Activated CD4-positive, alpha-beta T cell treated with anti-CD3 and anti-CD28 coated beads for 36 hours (primary cell): ENCODE measurements at regions not wholly inside any gene's neighbourhood (a gene's known extent, or its start where the extent isn't known, plus 50 kb on each side); places are given as distances from the start of the nearest gene placed in this dataset.

Experiments
- ATAC-seq: fragments of 200-7000 bp; cut with Tn5 transposase; one replicate; pipeline ENCODE4 v1.10.0; 2021; ENCODE audit warnings: mild to moderate bottlenecking, moderate library complexity
- CTCF ChIA-PET: fragments of 350-600 bp; sonication (Branson Sonifier 250); formaldehyde crosslinking; loops from one replicate; lab custom pipeline; 2021; ENCODE audit warnings: antibody characterized with exemption; lab: Charles Lee
- POLR2A ChIA-PET: fragments of 350-600 bp; sonication (Branson Sonifier 250); formaldehyde crosslinking; loops from one replicate; lab custom pipeline; 2021; ENCODE audit warnings: antibody characterized with exemption, inconsistent platforms; lab: Charles Lee
- DNase-seq: peaks from one replicate; pipeline ENCODE4 v3.0.0-alpha.2; 2020
- H3K27ac Mint-ChIP-seq: one replicate; pipeline ENCODE4 v1.8.0; 2021; ENCODE audit warnings: mixed read lengths
- H3K27me3 Mint-ChIP-seq: one replicate; pipeline ENCODE4 v1.8.0; 2021; ENCODE audit warnings: mixed read lengths
- H3K36me3 Mint-ChIP-seq: one replicate; pipeline ENCODE4 v1.8.0; 2021; ENCODE audit warnings: low read depth, mixed read lengths
- H3K4me1 Mint-ChIP-seq: one replicate; pipeline ENCODE4 v1.8.0; 2021; ENCODE audit warnings: mixed read lengths
- H3K4me3 Mint-ChIP-seq: one replicate; pipeline ENCODE4 v1.8.0; 2021; ENCODE audit warnings: mild to moderate bottlenecking, moderate library complexity, mixed read lengths
- H3K9me3 Mint-ChIP-seq: one replicate; pipeline ENCODE4 v1.8.0; 2021; ENCODE audit warnings: low read depth, mixed read lengths
- intact Hi-C, 2 experiments: fragments of 100-400 bp; cut with DNase I in 1 of 2; cut with micrococcal nuclease in 1 of 2; formaldehyde crosslinking; loops; one replicate each; pipeline versions ENCODE4 v1.14.2 to v1.15.1; 2022 to 2024; cut with DNase I, micrococcal nuclease

DNA sequence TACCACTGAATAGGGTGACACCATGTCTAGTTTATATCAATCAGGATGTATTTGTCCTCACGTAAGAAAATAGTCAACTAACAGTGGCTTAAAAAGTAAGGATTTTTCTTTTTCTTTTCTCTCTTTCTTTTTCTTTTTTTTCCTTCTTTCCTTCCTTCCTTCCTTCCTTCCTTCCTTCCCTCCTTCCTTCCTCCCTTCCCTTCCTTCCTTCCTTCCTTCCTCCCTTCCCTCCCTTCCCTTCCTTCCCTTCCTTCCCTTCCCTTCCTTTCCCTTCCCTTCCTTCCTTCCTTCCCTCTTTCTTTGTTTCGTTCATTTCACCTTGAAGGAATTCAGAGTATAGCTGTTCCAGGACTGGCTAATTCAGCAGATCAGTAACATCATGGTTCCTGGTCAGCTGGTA lies 83.2 kb downstream of the SOX4 start:
- Mint-ChIP-seq H3K27ac (no peak overlapping the region), H3K27me3 (peaks cover 8% of the 10 kb centered on the region), H3K4me3 (no peak overlapping the region), H3K9me3 (no peaks in the 10 kb centered on the region), H3K4me1 (no peaks in the 10 kb centered on the region), H3K36me3 (no peaks in the 10 kb centered on the region)
- ChIA-PET CTCF (no interaction called here), POLR2A (no interaction called here)
- ATAC-seq (no peak), DNase-seq (no peak)
- intact Hi-C loops = no loop called here

DNA sequence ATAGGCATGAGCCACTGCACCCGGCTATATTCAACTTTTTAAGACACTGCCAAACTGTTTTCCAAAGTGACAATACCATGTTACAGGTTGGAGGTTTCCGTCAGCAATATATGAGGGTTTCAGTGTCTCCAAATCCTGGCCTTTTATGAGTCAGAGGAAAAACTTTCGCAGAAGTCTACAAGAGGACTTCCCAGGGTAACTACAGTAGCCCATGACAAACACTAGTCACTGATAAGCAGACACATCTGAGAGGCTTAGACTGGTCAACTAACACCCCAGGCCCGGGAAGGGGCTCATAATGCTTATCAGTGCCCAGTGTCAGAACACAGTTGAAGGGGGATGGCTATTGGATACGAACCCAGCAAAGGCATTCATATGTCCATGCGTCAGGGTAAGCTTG lies 85.4 kb downstream of the SOX4 start:
- H3K9me3 Mint-ChIP-seq = no peaks in the 10 kb centered on the region
- no peaks in the 10 kb centered on the region for H3K27me3 Mint-ChIP-seq
- ChIA-PET CTCF (interaction anchor here (0.6 kb wide), 1 partner anchor 685 kb away, joined by 3 read pairs; no protein-coding TSS in a partner anchor), POLR2A (interaction anchor here (0.6 kb wide), 1 partner anchor 230 kb away, joined by 3 read pairs; no protein-coding TSS in a partner anchor)
- H3K4me3 Mint-ChIP-seq = no peak overlapping the region
- intact Hi-C loops = no loop called here
- H3K27ac Mint-ChIP-seq = no peak overlapping the region
- no peak for DNase-seq
- H3K4me1 Mint-ChIP-seq = no peaks in the 10 kb centered on the region
- H3K36me3 Mint-ChIP-seq = no peaks in the 10 kb centered on the region
- no peak for ATAC-seq

DNA sequence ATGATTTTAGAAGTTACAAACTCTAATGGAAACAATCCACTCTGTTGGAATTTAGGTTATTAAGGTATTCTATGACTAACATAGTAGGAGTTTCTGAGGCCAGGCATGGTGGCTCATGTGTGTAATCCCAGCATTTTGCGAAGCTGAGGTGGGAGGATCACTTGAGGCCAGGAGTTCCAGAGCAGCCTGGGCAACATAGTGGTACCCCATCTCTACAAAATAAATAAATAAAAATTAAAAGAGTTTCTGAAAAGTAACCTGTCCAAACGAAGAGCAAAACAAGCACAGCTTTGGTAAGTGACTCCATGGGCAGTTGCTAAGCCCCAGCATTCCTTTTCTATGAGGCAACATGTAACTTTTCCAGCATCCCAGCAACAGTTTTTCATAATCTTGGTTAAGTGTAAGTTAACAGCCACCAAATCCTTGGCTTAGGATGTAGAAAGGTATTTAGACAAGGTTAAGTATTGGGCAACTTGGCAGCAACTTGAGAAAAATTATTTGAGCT lies 86.3 kb downstream of the SOX4 start:
- no peaks in the 10 kb centered on the region for H3K9me3 Mint-ChIP-seq
- ATAC-seq (no peak), DNase-seq (no peak)
- no peaks in the 10 kb centered on the region for H3K4me1 Mint-ChIP-seq
- intact Hi-C loops = no loop called here
- no peaks in the 10 kb centered on the region for H3K36me3 Mint-ChIP-seq
- ChIA-PET CTCF (interaction anchor here (0.5 kb wide), 1 partner anchor 220 kb away, joined by 3 read pairs; no protein-coding TSS in a partner anchor), POLR2A (interaction anchor here (0.5 kb wide), 1 partner anchor 657 kb away, joined by 3 read pairs; no protein-coding TSS in a partner anchor)
- no peak overlapping the region for H3K4me3 Mint-ChIP-seq
- no peaks in the 10 kb centered on the region for H3K27me3 Mint-ChIP-seq
- H3K27ac Mint-ChIP-seq = no peak overlapping the region

DNA sequence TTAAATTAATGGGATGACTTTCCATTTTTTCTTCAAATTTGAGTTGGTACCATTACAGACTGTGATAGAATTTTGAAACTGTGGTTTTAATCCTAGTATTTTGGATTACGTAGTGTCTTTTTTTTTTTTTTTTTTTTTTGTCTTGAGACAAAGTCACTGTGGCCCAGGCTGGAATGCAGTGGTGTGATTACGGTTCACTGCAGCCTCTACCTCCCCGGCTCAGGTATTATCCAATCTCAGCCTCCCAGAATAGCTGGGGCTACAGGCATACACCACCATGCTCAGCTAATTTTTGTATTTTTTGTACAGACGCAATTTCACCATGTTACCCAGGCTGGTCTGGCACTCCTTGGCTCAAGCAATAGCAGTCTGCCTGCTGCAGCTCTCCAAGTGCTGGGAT lies 87.1 kb downstream of the SOX4 start:
- DNase-seq (no peak), ATAC-seq (no peak)
- intact Hi-C loops = no loop called here
- H3K4me3 Mint-ChIP-seq = no peak overlapping the region
- H3K36me3 Mint-ChIP-seq = no peaks in the 10 kb centered on the region
- no peaks in the 10 kb centered on the region for H3K9me3 Mint-ChIP-seq
- CTCF ChIA-PET = no interaction called here
- no peaks in the 10 kb centered on the region for H3K27me3 Mint-ChIP-seq
- POLR2A ChIA-PET = no interaction called here
- H3K27ac Mint-ChIP-seq = no peak overlapping the region
- no peaks in the 10 kb centered on the region for H3K4me1 Mint-ChIP-seq

DNA sequence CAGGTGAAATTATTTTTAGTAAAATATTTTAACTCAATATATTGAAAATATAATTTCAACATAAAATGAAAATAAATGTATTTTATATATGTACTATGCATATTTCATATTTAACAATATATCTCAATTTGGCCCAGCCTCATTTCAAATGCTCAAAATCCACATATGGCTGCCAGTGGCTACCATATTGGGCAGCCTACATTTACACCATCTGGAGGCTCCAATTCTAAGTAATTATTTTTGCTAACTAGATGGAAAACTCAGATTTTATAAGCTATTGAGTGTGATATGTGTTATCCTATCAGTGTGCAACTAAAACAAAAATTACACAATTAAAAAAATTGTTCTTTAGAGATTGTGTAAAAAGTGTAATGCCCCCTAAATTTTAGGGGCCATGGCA lies 96.9 kb downstream of the SOX4 start:
- Mint-ChIP-seq H3K27ac (no peak overlapping the region), H3K9me3 (no peaks in the 10 kb centered on the region), H3K4me1 (no peaks in the 10 kb centered on the region), H3K27me3 (no peaks in the 10 kb centered on the region), H3K36me3 (no peaks in the 10 kb centered on the region), H3K4me3 (no peak overlapping the region)
- DNase-seq (no peak), ATAC-seq (no peak)
- CTCF ChIA-PET = no interaction called here
- intact Hi-C loops = no loop called here
- POLR2A ChIA-PET = no interaction called here

DNA sequence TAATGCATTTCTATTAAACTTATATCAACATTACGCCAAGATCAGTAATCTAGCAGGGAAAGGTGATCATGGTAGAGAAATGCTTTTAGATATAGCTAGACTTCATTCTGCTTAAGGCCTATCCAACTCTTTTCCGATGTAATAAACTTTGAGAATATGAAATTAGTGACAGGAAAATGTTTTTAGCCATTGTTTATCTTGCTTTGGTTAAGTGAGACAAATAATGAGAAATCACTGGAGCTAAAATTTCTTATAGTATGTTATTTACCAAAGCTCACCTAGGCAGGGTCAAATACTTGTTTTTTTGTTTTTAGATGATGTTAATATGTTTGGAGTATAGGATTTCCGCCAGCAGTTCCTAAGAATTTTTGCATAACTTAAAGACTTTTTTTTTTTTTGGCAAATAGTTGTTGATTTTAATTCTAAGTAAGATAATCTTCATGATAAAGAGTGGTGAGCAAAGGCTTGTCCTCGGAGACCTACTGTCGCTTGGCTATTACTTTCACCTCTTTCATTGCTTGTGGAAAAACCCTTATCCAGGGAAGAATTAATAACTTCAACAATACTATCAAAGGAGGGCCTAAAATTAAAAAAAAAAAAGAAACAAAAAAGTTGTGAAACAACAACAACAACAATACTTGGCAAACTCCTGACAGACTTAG lies 98.3 kb downstream of the SOX4 start:
- ChIA-PET POLR2A (no interaction called here), CTCF (no interaction called here)
- Mint-ChIP-seq H3K27me3 (no peaks in the 10 kb centered on the region), H3K27ac (no peak overlapping the region), H3K9me3 (no peaks in the 10 kb centered on the region), H3K36me3 (no peaks in the 10 kb centered on the region), H3K4me3 (no peak overlapping the region), H3K4me1 (no peaks in the 10 kb centered on the region)
- ATAC-seq (no peak), DNase-seq (no peak)
- intact Hi-C loops = no loop called here

DNA sequence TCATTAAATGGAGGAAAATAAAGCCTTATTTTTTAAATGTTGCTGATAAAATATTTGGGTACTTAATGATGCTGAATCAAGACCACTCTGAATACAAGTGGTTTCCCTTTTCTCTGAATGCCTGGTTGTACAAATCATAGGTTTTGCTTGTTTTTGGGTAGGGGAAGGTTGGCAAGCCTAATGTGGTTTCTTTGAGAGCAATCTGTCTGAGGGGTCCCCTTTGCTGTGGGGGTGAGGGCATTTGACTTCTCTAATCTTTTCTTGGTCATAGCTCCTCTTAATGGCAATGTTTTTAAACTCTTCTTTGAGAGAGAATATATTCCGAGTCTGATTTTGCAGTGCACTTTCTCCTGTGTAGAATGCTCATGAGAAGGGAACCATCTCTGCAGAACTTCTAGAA lies 99.2 kb downstream of the SOX4 start:
- H3K36me3 Mint-ChIP-seq = no peaks in the 10 kb centered on the region
- no peaks in the 10 kb centered on the region for H3K4me1 Mint-ChIP-seq
- no peak overlapping the region for H3K27ac Mint-ChIP-seq
- intact Hi-C loops = no loop called here
- ChIA-PET POLR2A (no interaction called here), CTCF (no interaction called here)
- DNase-seq = no peak
- no peak overlapping the region for H3K4me3 Mint-ChIP-seq
- H3K27me3 Mint-ChIP-seq = no peaks in the 10 kb centered on the region
- no peaks in the 10 kb centered on the region for H3K9me3 Mint-ChIP-seq
- ATAC-seq = no peak

DNA sequence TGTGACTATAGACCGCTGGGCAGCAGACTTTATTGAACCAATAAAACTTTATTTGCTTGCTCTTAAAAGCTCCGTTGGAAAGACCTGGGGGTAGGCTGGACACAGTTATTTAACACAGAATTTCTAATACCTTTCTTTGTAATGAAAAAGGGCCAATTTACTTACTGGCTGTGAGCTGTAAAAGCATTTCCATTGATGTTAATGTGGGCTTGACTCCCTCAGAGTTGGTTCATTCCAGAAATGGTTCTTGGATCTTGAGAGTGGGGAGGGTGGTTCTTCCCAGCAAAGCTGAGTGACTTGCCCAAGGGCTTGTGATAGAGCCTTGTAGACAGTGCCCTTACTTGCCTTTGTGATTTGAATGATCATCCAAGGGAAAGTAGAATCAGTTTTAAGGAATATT lies 100.6 kb downstream of the SOX4 start:
- DNase-seq (no peak), ATAC-seq (no peak)
- ChIA-PET CTCF (no interaction called here), POLR2A (no interaction called here)
- Mint-ChIP-seq H3K4me1 (no peaks in the 10 kb centered on the region), H3K27me3 (no peaks in the 10 kb centered on the region), H3K4me3 (no peak overlapping the region), H3K9me3 (no peaks in the 10 kb centered on the region), H3K27ac (no peak overlapping the region), H3K36me3 (no peaks in the 10 kb centered on the region)
- intact Hi-C loops = no loop called here

DNA sequence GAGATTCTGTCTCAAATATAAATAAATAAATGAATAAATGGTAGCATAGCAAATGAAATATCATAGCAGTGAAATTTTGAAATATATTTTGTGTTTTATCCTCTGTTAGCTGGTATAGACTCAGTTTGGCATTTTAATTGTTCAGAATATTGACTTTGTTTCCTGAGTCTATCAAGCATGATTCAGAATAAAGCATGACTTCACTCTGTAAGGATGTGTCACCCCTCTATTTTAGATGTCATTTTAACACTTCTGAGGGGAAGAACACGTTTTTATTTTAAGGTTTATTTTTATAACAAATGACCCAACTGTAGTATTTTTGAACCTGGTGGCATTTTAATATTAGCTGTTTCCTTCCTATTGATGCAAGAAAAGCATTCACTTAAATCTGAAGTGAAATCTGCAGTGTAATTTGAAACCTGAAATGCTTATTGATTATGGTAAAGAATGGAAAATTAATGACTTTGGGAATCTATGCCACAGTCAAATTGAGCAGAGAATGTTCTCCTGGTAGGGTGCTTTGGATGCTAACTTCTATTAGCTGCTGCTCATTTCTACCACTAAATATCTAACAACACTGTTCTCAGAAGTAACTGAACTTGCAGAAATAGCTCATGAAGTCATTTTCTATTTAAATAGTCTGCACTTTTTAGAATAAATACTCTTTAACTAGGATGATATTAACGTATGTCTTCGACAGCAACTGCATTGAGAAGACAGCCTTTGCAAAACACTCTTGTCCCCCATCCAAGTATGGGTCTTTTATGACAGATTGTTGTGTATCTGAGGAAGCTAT lies 114.2 kb downstream of the SOX4 start:
- ATAC-seq (no peak), DNase-seq (no peak)
- no peak overlapping the region for H3K27ac Mint-ChIP-seq
- H3K4me1 Mint-ChIP-seq = no peaks in the 10 kb centered on the region
- ChIA-PET POLR2A (no interaction called here), CTCF (no interaction called here)
- H3K9me3 Mint-ChIP-seq = no peaks in the 10 kb centered on the region
- intact Hi-C loops = no loop called here
- no peak overlapping the region for H3K4me3 Mint-ChIP-seq
- H3K36me3 Mint-ChIP-seq = no peaks in the 10 kb centered on the region
- peaks cover 5% of the 10 kb centered on the region for H3K27me3 Mint-ChIP-seq

DNA sequence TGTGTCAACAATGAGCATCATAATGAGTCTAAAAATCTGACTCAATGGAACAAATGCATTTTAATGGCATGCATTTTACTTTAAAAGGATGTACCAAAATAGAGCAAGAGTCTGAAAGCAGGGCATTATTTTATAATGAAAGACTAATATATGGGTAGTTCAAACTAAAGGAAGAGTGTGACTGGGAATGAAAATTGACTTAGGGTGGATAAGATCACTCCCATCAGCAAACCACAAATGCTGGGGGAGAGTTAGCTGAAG lies 114.7 kb downstream of the SOX4 start:
- ChIA-PET POLR2A (no interaction called here), CTCF (no interaction called here)
- no peak for ATAC-seq
- Mint-ChIP-seq H3K4me3 (no peak overlapping the region), H3K36me3 (no peaks in the 10 kb centered on the region), H3K9me3 (no peaks in the 10 kb centered on the region), H3K27me3 (peaks cover 5% of the 10 kb centered on the region), H3K27ac (no peak overlapping the region), H3K4me1 (no peaks in the 10 kb centered on the region)
- DNase-seq = no peak
- intact Hi-C loops = no loop called here

DNA sequence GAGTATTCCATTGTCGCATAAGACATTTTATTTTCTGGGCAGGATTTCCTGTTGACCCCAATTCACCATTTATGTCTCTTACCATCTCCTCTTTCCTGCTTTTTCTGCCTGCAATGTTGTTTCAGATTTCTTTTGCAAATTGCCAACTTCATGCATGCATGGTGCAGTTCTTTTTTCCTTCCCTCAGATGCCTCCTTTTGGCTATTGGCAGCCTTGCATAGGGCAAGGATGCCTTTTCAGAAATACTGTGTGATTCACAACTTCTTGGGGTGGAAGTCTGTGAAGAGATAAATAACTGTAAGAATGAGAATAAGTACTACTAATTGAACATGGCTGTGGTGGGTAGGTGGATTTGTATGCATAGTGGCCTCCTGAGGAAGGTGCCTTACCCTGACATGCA lies 116.7 kb downstream of the SOX4 start:
- H3K36me3 Mint-ChIP-seq = no peaks in the 10 kb centered on the region

DNA sequence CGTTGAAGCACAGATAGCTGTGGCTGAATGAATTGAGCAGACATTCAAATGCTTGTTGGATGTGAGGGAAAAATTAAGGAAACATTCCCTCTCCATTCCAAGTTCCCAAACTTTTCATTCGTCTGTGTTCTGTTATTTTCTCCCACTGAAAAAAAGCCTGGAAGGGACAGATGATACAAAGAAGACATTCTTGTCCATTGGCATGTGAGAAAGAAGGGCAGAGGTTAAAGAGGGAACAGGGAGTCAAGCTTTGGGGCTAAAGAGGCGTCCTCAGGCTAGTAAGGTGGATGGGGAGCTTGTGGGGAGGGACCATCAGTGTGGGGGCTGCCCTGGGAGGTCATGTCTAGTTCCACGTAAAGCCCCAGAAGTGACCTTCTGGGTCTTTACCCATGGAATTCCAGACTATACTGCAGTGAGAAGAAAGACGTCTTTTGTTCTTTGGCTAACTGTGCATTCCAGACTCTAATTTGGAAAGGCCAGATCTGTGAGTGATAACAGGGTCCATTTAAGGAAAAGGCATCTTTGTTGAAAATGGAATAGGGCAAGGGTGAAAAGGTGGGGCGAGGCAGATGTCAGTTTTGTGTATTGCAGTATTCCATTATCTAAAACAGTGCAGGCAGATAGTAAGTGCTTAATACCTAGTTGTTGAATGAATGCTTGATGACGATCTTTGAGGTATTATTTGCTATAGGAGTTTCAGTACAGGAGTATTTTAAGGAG lies 117.5 kb downstream of the SOX4 start:
- H3K4me1 Mint-ChIP-seq = no peaks in the 10 kb centered on the region
- no peaks in the 10 kb centered on the region for H3K9me3 Mint-ChIP-seq
- no peak for ATAC-seq
- no peak overlapping the region for H3K27ac Mint-ChIP-seq
- ChIA-PET POLR2A (no interaction called here), CTCF (no interaction called here)
- DNase-seq = no peak
- H3K4me3 Mint-ChIP-seq = no peak overlapping the region
- H3K27me3 Mint-ChIP-seq = peaks cover 7% of the 10 kb centered on the region
- no peaks in the 10 kb centered on the region for H3K36me3 Mint-ChIP-seq
- intact Hi-C loops = no loop called here

More for the DNA sequence above, 116.7 kb downstream of the SOX4 start:
- peaks cover 7% of the 10 kb centered on the region for H3K27me3 Mint-ChIP-seq
- H3K9me3 Mint-ChIP-seq = no peaks in the 10 kb centered on the region
- ATAC-seq (no peak), DNase-seq (no peak)
- H3K4me1 Mint-ChIP-seq = no peaks in the 10 kb centered on the region
- no peak overlapping the region for H3K27ac Mint-ChIP-seq
- ChIA-PET POLR2A (no interaction called here), CTCF (no interaction called here)
- intact Hi-C loops = no loop called here
- H3K4me3 Mint-ChIP-seq = no peak overlapping the region
